Thyroid gland (tissue), 4 donors: ENCODE measurements at regions not wholly inside any gene's neighbourhood (a gene's known extent, or its start where the extent isn't known, plus 50 kb on each side); places are given as distances from the start of the nearest gene placed in this dataset.

Experiments used
- CTCF ChIP-seq, 6 experiments: fragments of 200-600 bp in 3 of 6; fragments of 450-650 bp in 3 of 6; sonication (generic) in 3 of 6; IDR thresholded peaks; one replicate each; pipeline ENCODE4 v1.5.1; 2016 to 2019; ENCODE audit warnings: antibody characterized with exemption in 6 of 6, mild to moderate bottlenecking in 2 of 6, inconsistent platforms in 1 of 6, moderate library complexity in 1 of 6
- POLR2A ChIP-seq, 2 donors: fragments of 450-650 bp; IDR thresholded peaks; one replicate each; pipeline ENCODE4 v1.6.1; 2017; ENCODE audit warnings: antibody characterized with exemption in 2 of 2, mild to moderate bottlenecking in 2 of 2, moderate library complexity in 1 of 2

GRCh38 chr18:24756385-24756784, 295.9 kb downstream of the HRH4 start:
- TF ChIP-seq CTCF (IDR thresholded peaks at IDR 0.05): no peak
- no peak for TF ChIP-seq POLR2A (IDR thresholded peaks at IDR 0.05)
